NCI-H510A treated with DMSO at 0.1 percent for 48 hours (cell line): ENCODE measurements at regions not wholly inside any gene's neighbourhood (a gene's known extent, or its start where the extent isn't known, plus 50 kb on each side); places are given as distances from the start of the nearest gene placed in this dataset.

ENCODE experiments used
- DNase-seq: peaks from one replicate; lab custom pipeline; 2025; lab: John Stamatoyannopoulos, UW

GRCh38 chr9:18073002-18073401 is 401.0 kb upstream of the ADAMTSL1 start:
- DNase-seq = no peak

GRCh38 chr9:18074041-18074440 is 399.9 kb upstream of the ADAMTSL1 start:
- no peak for DNase-seq

- no peak for DNase-seq
Measured at GRCh38 chr9:18075253-18075952, 398.6 kb upstream of the ADAMTSL1 start.

- no peak for DNase-seq
Measured at GRCh38 chr9:18077941-18078678, 395.8 kb upstream of the ADAMTSL1 start.

GRCh38 chr9:18092138-18092537 is 381.8 kb upstream of the ADAMTSL1 start:
- DNase-seq = no peak

GRCh38 chr9:18106006-18106560 is 367.9 kb upstream of the ADAMTSL1 start:
- no peak for DNase-seq

GRCh38 chr9:18109675-18110074 is 364.3 kb upstream of the ADAMTSL1 start:
- DNase-seq = no peak

- no peak for DNase-seq
Measured at GRCh38 chr9:18111146-18111545, 362.8 kb upstream of the ADAMTSL1 start.

- no peak for DNase-seq
Measured at GRCh38 chr9:18114559-18115475, 359.1 kb upstream of the ADAMTSL1 start.

- DNase-seq = no peak
Measured at GRCh38 chr9:18118268-18118667, 355.7 kb upstream of the ADAMTSL1 start.

- no peak for DNase-seq
Measured at GRCh38 chr9:18122171-18122570, 351.8 kb upstream of the ADAMTSL1 start.

GRCh38 chr9:18124760-18125159 is 349.2 kb upstream of the ADAMTSL1 start:
- no peak for DNase-seq

- no peak for DNase-seq
Measured at GRCh38 chr9:18126831-18127498, 347.0 kb upstream of the ADAMTSL1 start.

- DNase-seq = no peak
Measured at GRCh38 chr9:18127499-18127875, 346.5 kb upstream of the ADAMTSL1 start.

- no peak for DNase-seq
Measured at GRCh38 chr9:18129809-18130334, 344.1 kb upstream of the ADAMTSL1 start.

- no peak for DNase-seq
Measured at GRCh38 chr9:18136354-18136994, 337.5 kb upstream of the ADAMTSL1 start.

GRCh38 chr9:18137815-18138214 is 336.1 kb upstream of the ADAMTSL1 start:
- no peak for DNase-seq

GRCh38 chr9:18138656-18139055 is 335.3 kb upstream of the ADAMTSL1 start:
- peak; percentile 29 for DNase-seq

GRCh38 chr9:18141681-18142080 is 332.3 kb upstream of the ADAMTSL1 start:
- DNase-seq = no peak

GRCh38 chr9:18143073-18143745 is 330.7 kb upstream of the ADAMTSL1 start:
- DNase-seq = no peak
